CD4-positive, alpha-beta T cell (primary cell): ENCODE measurements at regions not wholly inside any gene's neighbourhood (a gene's known extent, or its start where the extent isn't known, plus 50 kb on each side); places are given as distances from the start of the nearest gene placed in this dataset.

Source experiments
- ATAC-seq: fragments of 200-7000 bp; cut with Tn5 transposase; one replicate; pipeline ENCODE4 v1.10.0; 2022; ENCODE audit warnings: mild to moderate bottlenecking; ENCODE audit not compliant: poor library complexity
- CTCF ChIA-PET: fragments of 350-600 bp; sonication (Branson Sonifier 250); formaldehyde crosslinking; loops from one replicate; lab custom pipeline; 2021; ENCODE audit warnings: antibody characterized with exemption, inconsistent platforms; lab: Charles Lee
- POLR2A ChIA-PET: fragments of 350-600 bp; sonication (Branson Sonifier 250); formaldehyde crosslinking; loops from one replicate; lab custom pipeline; 2021; ENCODE audit warnings: antibody characterized with exemption, inconsistent platforms; lab: Charles Lee
- DNase-seq, 14 experiments: peaks; one replicate each; pipeline ENCODE4 v3.0.0-alpha.2; 2013 to 2020; ENCODE audit warnings: mixed read lengths in 2 of 14
- H3K27ac ChIP-seq, 2 donors: one replicate each; pipeline versions ENCODE4 v1.5.1 to v1.7.0; 2013; ENCODE audit warnings: low read length in 2 of 2, low read depth in 1 of 2, mild to moderate bottlenecking in 1 of 2
- H3K27me3 ChIP-seq, 2 experiments: 1 replicate in 1 of 2; 2 replicates in 1 of 2; pipeline versions ENCODE4 v1.6.1 to v1.7.0; 2013; ENCODE audit warnings: low read length in 2 of 2, control low read depth in 1 of 2, mild to moderate bottlenecking in 1 of 2, moderate library complexity in 1 of 2; ENCODE audit not compliant: insufficient read depth in 2 of 2, control insufficient read depth in 1 of 2
- H3K36me3 ChIP-seq: one replicate; pipeline ENCODE4 v1.6.1; 2013; ENCODE audit warnings: low read length, control low read depth; ENCODE audit not compliant: insufficient read depth
- H3K4me1 ChIP-seq: one replicate; pipeline ENCODE4 v1.6.1; 2013; ENCODE audit warnings: low read length, control low read depth; ENCODE audit not compliant: insufficient read depth
- H3K4me3 ChIP-seq: one replicate; pipeline ENCODE4 v1.5.1; 2013; ENCODE audit warnings: mild to moderate bottlenecking, low read length, moderate library complexity
- H3K9me3 ChIP-seq, 2 experiments: 1 replicate in 1 of 2; 2 replicates in 1 of 2; pipeline versions ENCODE4 v1.6.1 to v1.7.0; 2013; ENCODE audit warnings: low read length in 2 of 2, mild to moderate bottlenecking in 2 of 2, control low read depth in 1 of 2, moderate library complexity in 1 of 2; ENCODE audit not compliant: control insufficient read depth in 1 of 2, insufficient read depth in 1 of 2
- H3K27ac Mint-ChIP-seq: one replicate; pipeline ENCODE4 v1.8.0; 2020; ENCODE audit warnings: mixed read lengths
- H3K27me3 Mint-ChIP-seq: one replicate; pipeline ENCODE4 v1.8.0; 2021; ENCODE audit warnings: mixed read lengths
- H3K36me3 Mint-ChIP-seq: one replicate; pipeline ENCODE4 v1.8.0; 2021; ENCODE audit warnings: low read depth, mixed read lengths
- H3K4me1 Mint-ChIP-seq: one replicate; pipeline ENCODE4 v1.8.0; 2021; ENCODE audit warnings: low read depth, mixed read lengths
- H3K4me3 Mint-ChIP-seq: one replicate; pipeline ENCODE4 v1.8.0; 2020; ENCODE audit warnings: mild to moderate bottlenecking, mixed read lengths
- H3K9me3 Mint-ChIP-seq: one replicate; pipeline ENCODE4 v1.8.0; 2020; ENCODE audit warnings: mixed read lengths
- intact Hi-C, 2 experiments: fragments of 100-400 bp; cut with DNase I in 1 of 2; cut with micrococcal nuclease in 1 of 2; formaldehyde crosslinking; loops; one replicate each; pipeline versions ENCODE4 v1.15.1 to v1.9.0; 2023 to 2025; cut with DNase I, micrococcal nuclease
- TF ChIP-seq, protein P1 (sequence below): fragments of 200-600 bp; IDR thresholded peaks from one replicate; pipeline ENCODE4 v1.8.0; 2022; ENCODE audit warnings: antibody characterized with exemption, mild to moderate bottlenecking

DNA sequence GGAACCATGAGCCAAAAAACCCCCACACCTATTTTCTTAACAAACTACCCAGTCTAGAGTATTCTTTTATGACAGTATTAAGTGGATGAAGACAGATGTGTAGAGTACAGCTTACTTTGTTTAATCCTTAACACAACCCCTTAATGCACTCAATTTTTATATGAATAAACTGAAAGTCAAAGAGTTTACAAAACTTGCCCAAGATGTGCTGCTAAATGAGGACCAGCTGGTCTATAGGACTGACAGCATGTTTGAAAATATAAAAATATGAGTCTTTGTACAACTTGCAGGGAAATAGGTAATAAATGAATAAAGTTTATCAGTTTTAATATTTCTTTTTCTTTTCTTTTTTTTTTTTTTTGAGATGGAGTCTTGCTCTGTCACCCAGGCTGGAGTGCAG is 102.3 kb downstream of the ZFY start:
- Mint-ChIP-seq H3K36me3 (peaks cover 9% of the 10 kb centered on the region), H3K4me3 (no peak overlapping the region), H3K4me1 (peaks cover 31% of the 10 kb centered on the region), H3K27me3 (no peaks in the 10 kb centered on the region), H3K27ac (no peak overlapping the region), H3K9me3 (no peaks in the 10 kb centered on the region)
- Histone ChIP-seq H3K4me3 (no peak overlapping the region), H3K36me3 (no peaks in the 10 kb centered on the region), H3K27me3 (no peaks in the 10 kb centered on the region), H3K9me3 (peaks cover 0 to 3% of the 10 kb centered on the region in 2 experiments), H3K4me1 (peaks cover 9% of the 10 kb centered on the region), H3K27ac (no peak overlapping the region)
- intact Hi-C loops, result no loop called here
- ChIA-PET POLR2A (no interaction called here), CTCF (no interaction called here)
- DNase-seq, result no peak
- ATAC-seq, result no peak
- TF ChIP-seq, protein P1, sequence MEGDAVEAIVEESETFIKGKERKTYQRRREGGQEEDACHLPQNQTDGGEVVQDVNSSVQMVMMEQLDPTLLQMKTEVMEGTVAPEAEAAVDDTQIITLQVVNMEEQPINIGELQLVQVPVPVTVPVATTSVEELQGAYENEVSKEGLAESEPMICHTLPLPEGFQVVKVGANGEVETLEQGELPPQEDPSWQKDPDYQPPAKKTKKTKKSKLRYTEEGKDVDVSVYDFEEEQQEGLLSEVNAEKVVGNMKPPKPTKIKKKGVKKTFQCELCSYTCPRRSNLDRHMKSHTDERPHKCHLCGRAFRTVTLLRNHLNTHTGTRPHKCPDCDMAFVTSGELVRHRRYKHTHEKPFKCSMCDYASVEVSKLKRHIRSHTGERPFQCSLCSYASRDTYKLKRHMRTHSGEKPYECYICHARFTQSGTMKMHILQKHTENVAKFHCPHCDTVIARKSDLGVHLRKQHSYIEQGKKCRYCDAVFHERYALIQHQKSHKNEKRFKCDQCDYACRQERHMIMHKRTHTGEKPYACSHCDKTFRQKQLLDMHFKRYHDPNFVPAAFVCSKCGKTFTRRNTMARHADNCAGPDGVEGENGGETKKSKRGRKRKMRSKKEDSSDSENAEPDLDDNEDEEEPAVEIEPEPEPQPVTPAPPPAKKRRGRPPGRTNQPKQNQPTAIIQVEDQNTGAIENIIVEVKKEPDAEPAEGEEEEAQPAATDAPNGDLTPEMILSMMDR, result no peak

- no peaks in the 10 kb centered on the region for H3K9me3 ChIP-seq
- TF ChIP-seq, protein P1, result no peak
- DNase-seq, result no peak
- intact Hi-C loops, result no loop called here
- H3K4me3 ChIP-seq, result no peak overlapping the region
- no peak overlapping the region for H3K27ac ChIP-seq
- ChIA-PET POLR2A (no interaction called here), CTCF (no interaction called here)
- Mint-ChIP-seq H3K4me1 (peaks cover 18% of the 10 kb centered on the region), H3K36me3 (peaks cover 4% of the 10 kb centered on the region), H3K4me3 (no peak overlapping the region), H3K27ac (no peak overlapping the region), H3K27me3 (no peaks in the 10 kb centered on the region), H3K9me3 (no peaks in the 10 kb centered on the region)
- H3K4me1 ChIP-seq, result no peaks in the 10 kb centered on the region
- H3K27me3 ChIP-seq, result no peaks in the 10 kb centered on the region
- H3K36me3 ChIP-seq, result no peaks in the 10 kb centered on the region
- ATAC-seq, result no peak
These were observed 105.2 kb downstream of the ZFY start for GRCh38 chrY:3040415-3040814.

DNA sequence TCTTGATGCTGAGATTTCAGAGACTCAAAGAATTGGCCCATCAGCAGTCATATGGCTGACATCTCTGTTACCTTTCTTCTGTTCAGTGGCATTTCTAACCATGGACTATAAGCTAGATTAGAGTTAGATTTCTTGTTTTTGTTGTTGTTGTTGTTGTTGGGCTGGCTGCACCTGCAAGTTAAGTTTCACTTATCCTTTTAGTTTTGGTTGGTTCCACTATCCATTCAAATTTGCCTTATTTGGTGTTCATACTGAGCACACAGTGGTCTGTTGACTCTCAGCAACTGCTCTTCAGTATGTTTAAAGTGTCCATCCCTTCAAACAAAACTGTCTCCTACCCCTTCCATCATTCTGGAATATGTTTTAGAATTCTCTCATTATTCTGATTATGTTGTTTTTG is 106.8 kb downstream of the ZFY start:
- POLR2A ChIA-PET, result no interaction called here
- intact Hi-C loops, result no loop called here
- H3K4me3 Mint-ChIP-seq, result no peak overlapping the region
- H3K4me1 ChIP-seq, result no peaks in the 10 kb centered on the region
- H3K9me3 ChIP-seq, result no peaks in the 10 kb centered on the region
- H3K27ac ChIP-seq, result no peak overlapping the region
- no peaks in the 10 kb centered on the region for H3K36me3 ChIP-seq
- DNase-seq, result no peak
- no peak overlapping the region for H3K4me3 ChIP-seq
- CTCF ChIA-PET, result no interaction called here
- peaks cover 4% of the 10 kb centered on the region for H3K36me3 Mint-ChIP-seq
- TF ChIP-seq, protein P1, result no peak
- peaks cover 7% of the 10 kb centered on the region for H3K4me1 Mint-ChIP-seq
- no peaks in the 10 kb centered on the region for H3K27me3 ChIP-seq
- H3K27me3 Mint-ChIP-seq, result no peaks in the 10 kb centered on the region
- ATAC-seq, result no peak
- H3K9me3 Mint-ChIP-seq, result no peaks in the 10 kb centered on the region
- no peak overlapping the region for H3K27ac Mint-ChIP-seq
